ENCODE measurements at regions not wholly inside any gene's neighbourhood (a gene's known extent, or its start where the extent isn't known, plus 50 kb on each side); places are given as distances from the start of the nearest gene placed in this dataset.

DNA sequence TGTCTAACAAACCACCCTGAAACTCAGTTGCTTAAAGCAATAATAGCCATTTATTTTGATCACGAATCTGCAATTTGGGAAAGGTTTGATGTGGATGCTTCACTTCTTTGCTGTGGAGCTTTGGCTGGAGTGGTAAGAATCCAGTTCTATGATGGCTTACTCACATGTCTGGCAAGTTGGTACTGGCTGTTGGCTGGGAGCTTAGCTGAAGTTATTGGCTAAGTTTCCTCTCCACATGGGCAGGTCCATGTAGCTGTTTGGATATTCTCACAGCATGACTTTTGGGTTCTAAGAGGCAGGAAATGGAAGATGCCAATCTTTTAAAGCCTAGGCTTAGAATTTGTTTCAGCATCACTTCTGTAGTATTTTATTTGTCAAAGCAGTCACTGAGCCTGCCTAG lies 277.6 kb upstream of the NRP1 start:
- Histone ChIP-seq H3K4me2 (ENCODE audit: extremely low read depth, insufficient read depth, low read length) (peak overlapping the region; percentile 40), H3K4me1 (ENCODE audit: control insufficient read depth, extremely low read depth, insufficient read depth, low read length) (no peaks in the 10 kb centered on the region), H3K27ac (ENCODE audit: insufficient read depth, low read length) (peak overlapping the region; percentile 22), H3K9me3 (ENCODE audit: control insufficient read depth, insufficient read depth, low read depth, low read length) (no peaks in the 10 kb centered on the region), H3K4me3 (replicated peaks in 1 of 4; ENCODE audit: control extremely low read depth in 1 of 4, insufficient read depth in 1 of 4, low read depth in 3 of 4, low read length in 4 of 4) (peak overlapping the region in 1 of 4 experiments; percentile 8), H3K9ac (ENCODE audit: insufficient read depth, low read length) (no peak overlapping the region), H2AFZ (ENCODE audit: low read length) (peak overlapping the region; percentile 60), H3K79me2 (ENCODE audit: control insufficient read depth, insufficient read depth, low read length) (no peaks in the 10 kb centered on the region), H3K36me3 (ENCODE audit: control insufficient read depth, insufficient read depth, low read length) (no peaks in the 10 kb centered on the region), H4K20me1 (ENCODE audit: control insufficient read depth, extremely low read depth, insufficient read depth, low read length) (no peaks in the 10 kb centered on the region), H3K27me3 (ENCODE audit: control insufficient read depth, insufficient read depth, low read length) (no peaks in the 10 kb centered on the region)
- DNase-seq (ENCODE audit: low read depth in 2 of 2) = peak; percentile 18 to 21
- no peak for TF ChIP-seq CTCF (conservative IDR thresholded peaks at IDR 0.05 in 1 of 2, IDR thresholded peaks at IDR 0.05 in 1 of 2; ENCODE audit: low read depth in 1 of 2, low read length in 2 of 2)
- no peak for TF ChIP-seq EZH2 (IDR thresholded peaks at IDR 0.05; ENCODE audit: low read length, missing control alignments)

GRCh38 chr10:33611423-33611822 lies 277.0 kb upstream of the NRP1 start:
- Histone ChIP-seq H4K20me1 (ENCODE audit: control insufficient read depth, extremely low read depth, insufficient read depth, low read length) (no peaks in the 10 kb centered on the region), H3K4me3 (replicated peaks in 1 of 4; ENCODE audit: control extremely low read depth in 1 of 4, insufficient read depth in 1 of 4, low read depth in 3 of 4, low read length in 4 of 4) (no peak overlapping the region), H3K9me3 (ENCODE audit: control insufficient read depth, insufficient read depth, low read depth, low read length) (no peaks in the 10 kb centered on the region), H3K27me3 (ENCODE audit: control insufficient read depth, insufficient read depth, low read length) (no peaks in the 10 kb centered on the region), H3K4me1 (ENCODE audit: control insufficient read depth, extremely low read depth, insufficient read depth, low read length) (no peaks in the 10 kb centered on the region), H3K79me2 (ENCODE audit: control insufficient read depth, insufficient read depth, low read length) (no peaks in the 10 kb centered on the region), H3K9ac (ENCODE audit: insufficient read depth, low read length) (no peak overlapping the region), H3K27ac (ENCODE audit: insufficient read depth, low read length) (no peak overlapping the region), H3K36me3 (ENCODE audit: control insufficient read depth, insufficient read depth, low read length) (no peaks in the 10 kb centered on the region), H2AFZ (ENCODE audit: low read length) (no peak overlapping the region), H3K4me2 (ENCODE audit: extremely low read depth, insufficient read depth, low read length) (no peak overlapping the region)
- TF ChIP-seq CTCF (conservative IDR thresholded peaks at IDR 0.05 in 1 of 2, IDR thresholded peaks at IDR 0.05 in 1 of 2; ENCODE audit: low read depth in 1 of 2, low read length in 2 of 2) (no peak), EZH2 (IDR thresholded peaks at IDR 0.05; ENCODE audit: low read length, missing control alignments) (no peak)
- DNase-seq (ENCODE audit: low read depth in 2 of 2) = no peak

DNA sequence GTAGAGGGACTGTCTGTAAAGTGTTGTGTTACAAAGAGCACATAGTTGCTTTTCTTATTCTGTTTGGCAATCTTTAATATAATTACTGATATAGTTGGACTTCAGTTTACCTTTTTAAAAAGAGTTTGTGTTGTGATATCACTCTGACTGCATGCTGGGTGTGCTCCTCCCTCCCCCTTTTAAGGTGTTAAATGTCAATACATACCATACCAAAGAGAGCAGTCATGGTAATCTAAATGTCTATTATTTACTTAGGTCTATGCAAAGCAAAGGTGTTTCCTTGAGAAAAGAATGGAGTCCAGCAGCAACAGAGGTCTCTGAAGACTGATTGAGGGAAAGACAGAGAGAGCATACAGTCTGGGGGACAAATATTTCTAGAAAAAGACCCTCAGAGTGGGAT lies 275.1 kb upstream of the NRP1 start:
- no peak for DNase-seq (ENCODE audit: low read depth in 2 of 2)
- Histone ChIP-seq H3K4me1 (ENCODE audit: control insufficient read depth, extremely low read depth, insufficient read depth, low read length) (no peaks in the 10 kb centered on the region), H4K20me1 (ENCODE audit: control insufficient read depth, extremely low read depth, insufficient read depth, low read length) (no peaks in the 10 kb centered on the region), H3K79me2 (ENCODE audit: control insufficient read depth, insufficient read depth, low read length) (no peaks in the 10 kb centered on the region), H2AFZ (ENCODE audit: low read length) (no peak overlapping the region), H3K9me3 (ENCODE audit: control insufficient read depth, insufficient read depth, low read depth, low read length) (no peaks in the 10 kb centered on the region), H3K27me3 (ENCODE audit: control insufficient read depth, insufficient read depth, low read length) (no peaks in the 10 kb centered on the region), H3K4me2 (ENCODE audit: extremely low read depth, insufficient read depth, low read length) (no peak overlapping the region), H3K9ac (ENCODE audit: insufficient read depth, low read length) (no peak overlapping the region), H3K27ac (ENCODE audit: insufficient read depth, low read length) (no peak overlapping the region), H3K36me3 (ENCODE audit: control insufficient read depth, insufficient read depth, low read length) (no peaks in the 10 kb centered on the region), H3K4me3 (replicated peaks in 1 of 4; ENCODE audit: control extremely low read depth in 1 of 4, insufficient read depth in 1 of 4, low read depth in 3 of 4, low read length in 4 of 4) (no peak overlapping the region)
- TF ChIP-seq CTCF (conservative IDR thresholded peaks at IDR 0.05 in 1 of 2, IDR thresholded peaks at IDR 0.05 in 1 of 2; ENCODE audit: low read depth in 1 of 2, low read length in 2 of 2) = no peak
- TF ChIP-seq EZH2 (IDR thresholded peaks at IDR 0.05; ENCODE audit: low read length, missing control alignments) = no peak
